GM12875 (cell line): ENCODE measurements at regions not wholly inside any gene's neighbourhood (a gene's known extent, or its start where the extent isn't known, plus 50 kb on each side); places are given as distances from the start of the nearest gene placed in this dataset.

ENCODE experiments used
- H3K4me3 ChIP-seq: one replicate; pipeline ENCODE4 v1.5.1; 2011; ENCODE audit warnings: low read depth, low read length, control low read depth
- CTCF ChIP-seq: IDR thresholded peaks from 2 replicates; pipeline ENCODE4 v1.5.1; 2011; ENCODE audit warnings: low read depth, mild to moderate bottlenecking, control low read depth, inconsistent platforms, low read length, moderate library complexity, borderline replicate concordance; ENCODE audit not compliant: insufficient read depth

GRCh38 chr15:62287066-62287857, 122.2 kb upstream of the C2CD4B start:
- H3K4me3 ChIP-seq = no peak overlapping the region
- no peak for TF ChIP-seq CTCF

- no peak overlapping the region for H3K4me3 ChIP-seq
- TF ChIP-seq CTCF = no peak
Observed at GRCh38 chr15:62288361-62289017, 123.4 kb upstream of the C2CD4B start.

- TF ChIP-seq CTCF = no peak
- no peak overlapping the region for H3K4me3 ChIP-seq
Observed at GRCh38 chr15:62291262-62291661, 126.2 kb upstream of the C2CD4B start.

GRCh38 chr15:62296756-62297507, 131.8 kb upstream of the C2CD4B start:
- no peak for TF ChIP-seq CTCF
- H3K4me3 ChIP-seq = no peak overlapping the region

- no peak overlapping the region for H3K4me3 ChIP-seq
- no peak for TF ChIP-seq CTCF
Observed at GRCh38 chr15:62297522-62297921, 132.4 kb upstream of the C2CD4B start.

GRCh38 chr15:62297933-62298332, 132.8 kb upstream of the C2CD4B start:
- no peak for TF ChIP-seq CTCF
- H3K4me3 ChIP-seq = no peak overlapping the region
